ENCODE measurements at regions not wholly inside any gene's neighbourhood (a gene's known extent, or its start where the extent isn't known, plus 50 kb on each side); places are given as distances from the start of the nearest gene placed in this dataset.
"Not testable (repeated sequence)": the region's sequence is repeated elsewhere in the genome, so short reads cannot be mapped to it uniquely, and the experiment has no call there.

- TF ChIP-seq CTCF (IDR thresholded peaks at IDR 0.05; ENCODE audit: low read length, missing control alignments), result no peak
- DNase-seq (ENCODE audit: low read depth), result no peak
- no peak overlapping the region for H3K4me3 ChIP-seq (replicated peaks; ENCODE audit: low read depth, low read length)
Measured at GRCh38 chr20:22848364-22848763, 186.7 kb upstream of the SSTR4 start.

- peak; percentile 79 for TF ChIP-seq CTCF (IDR thresholded peaks at IDR 0.05; ENCODE audit: low read length, missing control alignments)
- H3K4me3 ChIP-seq (replicated peaks; ENCODE audit: low read depth, low read length), result not testable (repeated sequence)
- peak; percentile 62 for DNase-seq (ENCODE audit: low read depth)
Measured at GRCh38 chr20:22851679-22852346, 183.3 kb upstream of the SSTR4 start.

GRCh38 chr20:22861231-22861980 is 173.7 kb upstream of the SSTR4 start:
- H3K4me3 ChIP-seq (replicated peaks; ENCODE audit: low read depth, low read length), result no peak overlapping the region
- no peak for TF ChIP-seq CTCF (IDR thresholded peaks at IDR 0.05; ENCODE audit: low read length, missing control alignments)
- DNase-seq (ENCODE audit: low read depth), result peak; percentile 37

GRCh38 chr20:22861990-22862389 is 173.1 kb upstream of the SSTR4 start:
- H3K4me3 ChIP-seq (replicated peaks; ENCODE audit: low read depth, low read length), result no peak overlapping the region
- peak; percentile 15 for DNase-seq (ENCODE audit: low read depth)
- TF ChIP-seq CTCF (IDR thresholded peaks at IDR 0.05; ENCODE audit: low read length, missing control alignments), result no peak

- peak; percentile 22 for TF ChIP-seq CTCF (IDR thresholded peaks at IDR 0.05; ENCODE audit: low read length, missing control alignments)
- DNase-seq (ENCODE audit: low read depth), result no peak
- H3K4me3 ChIP-seq (replicated peaks; ENCODE audit: low read depth, low read length), result no peak overlapping the region
Measured at GRCh38 chr20:22862671-22863230, 172.4 kb upstream of the SSTR4 start.

GRCh38 chr20:22863826-22864225 is 171.3 kb upstream of the SSTR4 start:
- no peak overlapping the region for H3K4me3 ChIP-seq (replicated peaks; ENCODE audit: low read depth, low read length)
- TF ChIP-seq CTCF (IDR thresholded peaks at IDR 0.05; ENCODE audit: low read length, missing control alignments), result no peak
- DNase-seq (ENCODE audit: low read depth), result no peak
